ENCODE measurements at regions not wholly inside any gene's neighbourhood (a gene's known extent, or its start where the extent isn't known, plus 50 kb on each side); places are given as distances from the start of the nearest gene placed in this dataset.
A peak's percentile ranks its signal among the peaks of the same experiment; 100 is the strongest.
"Not testable (repeated sequence)": the region's sequence is repeated elsewhere in the genome, so short reads cannot be mapped to it uniquely, and the experiment has no call there.

- DNase-seq = no peak
Measured at GRCh38 chr2:195456771-195457170, 200.3 kb upstream of the SLC39A10 start.

- DNase-seq = peak in 1 of 2 donors; percentile 28
Measured at GRCh38 chr2:195451160-195451559, 205.9 kb upstream of the SLC39A10 start.

- no peak for DNase-seq
Measured at GRCh38 chr2:195450552-195451113, 206.4 kb upstream of the SLC39A10 start.

GRCh38 chr2:195447323-195447975 is 209.6 kb upstream of the SLC39A10 start:
- no peak for DNase-seq

- no peak for DNase-seq
Measured at GRCh38 chr2:195445639-195446038, 211.4 kb upstream of the SLC39A10 start.

- no peak for DNase-seq
Measured at GRCh38 chr2:195443926-195444325, 213.1 kb upstream of the SLC39A10 start.

GRCh38 chr2:195442458-195443175 is 214.4 kb upstream of the SLC39A10 start:
- DNase-seq = no peak

- no peak for DNase-seq
Measured at GRCh38 chr2:195438692-195439091, 218.3 kb upstream of the SLC39A10 start.

- no peak for DNase-seq
Measured at GRCh38 chr2:195437521-195437920, 219.5 kb upstream of the SLC39A10 start.

- no peak for DNase-seq
Measured at GRCh38 chr2:195434346-195434745, 222.7 kb upstream of the SLC39A10 start.

- not testable (repeated sequence) for DNase-seq
Measured at GRCh38 chr2:195433729-195434128, 223.3 kb upstream of the SLC39A10 start.

GRCh38 chr2:195428673-195429072 is 228.4 kb upstream of the SLC39A10 start:
- DNase-seq = no peak

- no peak for DNase-seq
Measured at GRCh38 chr2:195425328-195425727, 231.7 kb upstream of the SLC39A10 start.

GRCh38 chr2:195419033-195419432 is 238.0 kb upstream of the SLC39A10 start:
- DNase-seq = no peak

- no peak for DNase-seq
Measured at GRCh38 chr2:195414537-195415100, 242.4 kb upstream of the SLC39A10 start.

- no peak for DNase-seq
Measured at GRCh38 chr2:195413944-195414343, 243.1 kb upstream of the SLC39A10 start.

- DNase-seq = no peak
Measured at GRCh38 chr2:195413422-195413821, 243.6 kb upstream of the SLC39A10 start.

- no peak for DNase-seq
Measured at GRCh38 chr2:195411219-195411687, 245.8 kb upstream of the SLC39A10 start.

GRCh38 chr2:195410074-195410671 is 246.9 kb upstream of the SLC39A10 start:
- DNase-seq = peak in 1 of 2 donors; percentile 53

- DNase-seq = no peak
Measured at GRCh38 chr2:195408811-195409210, 248.2 kb upstream of the SLC39A10 start.

GRCh38 chr2:195408196-195408595 is 248.8 kb upstream of the SLC39A10 start:
- DNase-seq = no peak

- DNase-seq = peak in 1 of 2 donors; percentile 2
Measured at GRCh38 chr2:195407783-195408182, 249.2 kb upstream of the SLC39A10 start.

All from inflammatory macrophage (primary cell).